ENCODE measurements at regions not wholly inside any gene's neighbourhood (a gene's known extent, or its start where the extent isn't known, plus 50 kb on each side); places are given as distances from the start of the nearest gene placed in this dataset.

GRCh38 chr1:213415691-213416380, 364.8 kb downstream of the RPS6KC1 start:
- TF ChIP-seq, protein P1, sequence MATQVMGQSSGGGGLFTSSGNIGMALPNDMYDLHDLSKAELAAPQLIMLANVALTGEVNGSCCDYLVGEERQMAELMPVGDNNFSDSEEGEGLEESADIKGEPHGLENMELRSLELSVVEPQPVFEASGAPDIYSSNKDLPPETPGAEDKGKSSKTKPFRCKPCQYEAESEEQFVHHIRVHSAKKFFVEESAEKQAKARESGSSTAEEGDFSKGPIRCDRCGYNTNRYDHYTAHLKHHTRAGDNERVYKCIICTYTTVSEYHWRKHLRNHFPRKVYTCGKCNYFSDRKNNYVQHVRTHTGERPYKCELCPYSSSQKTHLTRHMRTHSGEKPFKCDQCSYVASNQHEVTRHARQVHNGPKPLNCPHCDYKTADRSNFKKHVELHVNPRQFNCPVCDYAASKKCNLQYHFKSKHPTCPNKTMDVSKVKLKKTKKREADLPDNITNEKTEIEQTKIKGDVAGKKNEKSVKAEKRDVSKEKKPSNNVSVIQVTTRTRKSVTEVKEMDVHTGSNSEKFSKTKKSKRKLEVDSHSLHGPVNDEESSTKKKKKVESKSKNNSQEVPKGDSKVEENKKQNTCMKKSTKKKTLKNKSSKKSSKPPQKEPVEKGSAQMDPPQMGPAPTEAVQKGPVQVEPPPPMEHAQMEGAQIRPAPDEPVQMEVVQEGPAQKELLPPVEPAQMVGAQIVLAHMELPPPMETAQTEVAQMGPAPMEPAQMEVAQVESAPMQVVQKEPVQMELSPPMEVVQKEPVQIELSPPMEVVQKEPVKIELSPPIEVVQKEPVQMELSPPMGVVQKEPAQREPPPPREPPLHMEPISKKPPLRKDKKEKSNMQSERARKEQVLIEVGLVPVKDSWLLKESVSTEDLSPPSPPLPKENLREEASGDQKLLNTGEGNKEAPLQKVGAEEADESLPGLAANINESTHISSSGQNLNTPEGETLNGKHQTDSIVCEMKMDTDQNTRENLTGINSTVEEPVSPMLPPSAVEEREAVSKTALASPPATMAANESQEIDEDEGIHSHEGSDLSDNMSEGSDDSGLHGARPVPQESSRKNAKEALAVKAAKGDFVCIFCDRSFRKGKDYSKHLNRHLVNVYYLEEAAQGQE (IDR thresholded peaks at IDR 0.05; ENCODE audit: low read depth), result no peak
- TF ChIP-seq TAF1 (IDR thresholded peaks at IDR 0.05; ENCODE audit: low read depth), result no peak
- TF ChIP-seq RAD21 (IDR thresholded peaks at IDR 0.05; ENCODE audit: low read depth), result no peak
- TF ChIP-seq EGR1 (IDR thresholded peaks at IDR 0.05), result no peak
- TF ChIP-seq CREB1 (IDR thresholded peaks at IDR 0.05; ENCODE audit: low read depth), result no peak
- TF ChIP-seq CEBPB (IDR thresholded peaks at IDR 0.05), result no peak
- TF ChIP-seq EP300 (IDR thresholded peaks at IDR 0.05; ENCODE audit: borderline replicate concordance), result no peak
- TF ChIP-seq MAX (IDR thresholded peaks at IDR 0.05), result no peak
- TF ChIP-seq FOXM1 (IDR thresholded peaks at IDR 0.05; ENCODE audit: borderline replicate concordance, low read depth), result no peak
- no peak for TF ChIP-seq NFIC (IDR thresholded peaks at IDR 0.05)
- no peak for TF ChIP-seq TEAD4 (IDR thresholded peaks at IDR 0.05)

All from Ishikawa (cell line).